ENCODE measurements at regions not wholly inside any gene's neighbourhood (a gene's known extent, or its start where the extent isn't known, plus 50 kb on each side); places are given as distances from the start of the nearest gene placed in this dataset.
A peak's percentile ranks its signal among the peaks of the same experiment; 100 is the strongest.

- no peak for TF ChIP-seq CTCF (IDR thresholded peaks at IDR 0.05)
- no peak for TF ChIP-seq EP300 (IDR thresholded peaks at IDR 0.05)
- TF ChIP-seq POLR2A (IDR thresholded peaks at IDR 0.05; ENCODE audit: low read depth), result no peak
- no peak for TF ChIP-seq POLR2AphosphoS5 (IDR thresholded peaks at IDR 0.05)
- DNase-seq (ENCODE audit: extremely low spot score), result no peak
- no peaks in the 10 kb centered on the region for H3K4me1 ChIP-seq
- no peak overlapping the region for H3K27ac ChIP-seq (replicated peaks in 1 of 4)
- intact Hi-C loops (cut with DNase I), result no loop called here
- H3K4me3 ChIP-seq, result no peak overlapping the region
- WGBS, result 78% methylated on average over 10 of the region's 10 CpGs
- no peaks in the 10 kb centered on the region for H3K36me3 ChIP-seq
- no peaks in the 10 kb centered on the region for H3K9me3 ChIP-seq
- H3K27me3 ChIP-seq, result no peaks in the 10 kb centered on the region
Measured at GRCh38 chr2:7666596-7667259, 749.5 kb downstream of the RNF144A start.

GRCh38 chr2:7667260-7667757 lies 750.1 kb downstream of the RNF144A start:
- 86% methylated on average over 5 of the region's 5 CpGs for WGBS
- no peak for TF ChIP-seq EP300 (IDR thresholded peaks at IDR 0.05)
- H3K4me1 ChIP-seq, result no peaks in the 10 kb centered on the region
- H3K27ac ChIP-seq (replicated peaks in 1 of 4), result no peak overlapping the region
- no peaks in the 10 kb centered on the region for H3K27me3 ChIP-seq
- DNase-seq (ENCODE audit: extremely low spot score), result no peak
- H3K36me3 ChIP-seq, result no peaks in the 10 kb centered on the region
- no peaks in the 10 kb centered on the region for H3K9me3 ChIP-seq
- no peak overlapping the region for H3K4me3 ChIP-seq
- intact Hi-C loops (cut with DNase I), result no loop called here

GRCh38 chr2:7670905-7671641 lies 753.9 kb downstream of the RNF144A start:
- no peak overlapping the region for H3K4me3 ChIP-seq
- 54% methylated on average over 11 of the region's 11 CpGs for WGBS
- peak overlapping the region in 3 of 4 donors; percentile 8 to 33 (median 25) for H3K27ac ChIP-seq (replicated peaks in 1 of 4)
- no peaks in the 10 kb centered on the region for H3K36me3 ChIP-seq
- TF ChIP-seq POLR2A (IDR thresholded peaks at IDR 0.05; ENCODE audit: low read depth), result no peak
- no peak for TF ChIP-seq EP300 (IDR thresholded peaks at IDR 0.05)
- TF ChIP-seq CTCF (IDR thresholded peaks at IDR 0.05), result no peak
- no peak for TF ChIP-seq POLR2AphosphoS5 (IDR thresholded peaks at IDR 0.05)
- peaks cover 0 to 11% (median 10%) of the 10 kb centered on the region in 4 donors for H3K4me1 ChIP-seq
- intact Hi-C loops (cut with DNase I), result no loop called here
- no peak for DNase-seq (ENCODE audit: extremely low spot score)
- H3K9me3 ChIP-seq, result no peaks in the 10 kb centered on the region
- no peaks in the 10 kb centered on the region for H3K27me3 ChIP-seq

GRCh38 chr2:7672027-7672684 lies 754.9 kb downstream of the RNF144A start:
- H3K4me1 ChIP-seq, result peaks cover 0 to 11% (median 10%) of the 10 kb centered on the region in 4 donors
- no peak for TF ChIP-seq POLR2A (IDR thresholded peaks at IDR 0.05; ENCODE audit: low read depth)
- TF ChIP-seq CTCF (IDR thresholded peaks at IDR 0.05), result peak in 1 of 3 experiments; percentile 38
- WGBS, result 84% methylated on average over 8 of the region's 8 CpGs
- H3K36me3 ChIP-seq, result no peaks in the 10 kb centered on the region
- no peak overlapping the region for H3K27ac ChIP-seq (replicated peaks in 1 of 4)
- no peaks in the 10 kb centered on the region for H3K27me3 ChIP-seq
- H3K4me3 ChIP-seq, result no peak overlapping the region
- H3K9me3 ChIP-seq, result no peaks in the 10 kb centered on the region
- no peak for DNase-seq (ENCODE audit: extremely low spot score)
- intact Hi-C loops (cut with DNase I), result no loop called here

- Histone ChIP-seq H3K4me3 (no peak overlapping the region), H3K27me3 (no peaks in the 10 kb centered on the region), H3K4me1 (peaks cover 0 to 11% (median 10%) of the 10 kb centered on the region in 4 donors), H3K36me3 (no peaks in the 10 kb centered on the region), H3K27ac (replicated peaks in 1 of 4) (no peak overlapping the region), H3K9me3 (no peaks in the 10 kb centered on the region)
- intact Hi-C loops (cut with DNase I), result no loop called here
- no peak for DNase-seq (ENCODE audit: extremely low spot score)
- TF ChIP-seq POLR2A (IDR thresholded peaks at IDR 0.05; ENCODE audit: low read depth), result no peak
- no peak for TF ChIP-seq POLR2AphosphoS5 (IDR thresholded peaks at IDR 0.05)
- TF ChIP-seq EP300 (IDR thresholded peaks at IDR 0.05), result no peak
- no peak for TF ChIP-seq CTCF (IDR thresholded peaks at IDR 0.05)
- WGBS, result 82% methylated on average over 5 of the region's 5 CpGs
Measured at GRCh38 chr2:7672685-7673071, 755.5 kb downstream of the RNF144A start.

Measured in esophagus muscularis mucosa (tissue), 4 donors.